CD14-positive monocyte (primary cell): ENCODE measurements at regions not wholly inside any gene's neighbourhood (a gene's known extent, or its start where the extent isn't known, plus 50 kb on each side); places are given as distances from the start of the nearest gene placed in this dataset.

Experiments used
- DNase-seq, 3 donors: peaks; one replicate each; pipeline ENCODE4 v3.0.0-alpha.2; 2011 to 2022
- H2AFZ ChIP-seq: 2 replicates; pipeline ENCODE4 v1.6.0; 2012; ENCODE audit warnings: mild to moderate bottlenecking, low read depth, low read length, inconsistent platforms; ENCODE audit not compliant: insufficient read depth, poor library complexity, severe bottlenecking
- H3K27ac ChIP-seq, 2 donors: 1 replicate in 1 of 2; 2 replicates in 1 of 2; pipeline ENCODE4 v1.5.1; 2012 to 2013; ENCODE audit warnings: low read length in 2 of 2, control low read depth in 1 of 2, inconsistent platforms in 1 of 2, low read depth in 1 of 2, mild to moderate bottlenecking in 1 of 2
- H3K27me3 ChIP-seq, 2 donors: one replicate each; pipeline versions ENCODE4 v1.6.0 to v1.6.1; 2011 to 2013; ENCODE audit warnings: low read length in 2 of 2; ENCODE audit not compliant: control insufficient read depth in 2 of 2, insufficient read depth in 2 of 2
- H3K36me3 ChIP-seq, 2 donors: replicated peaks in 1 of 2; 1 replicate in 1 of 2; 2 replicates in 1 of 2; pipeline versions ENCODE4 v1.5.1 to v1.6.1; 2012 to 2013; ENCODE audit warnings: low read length in 2 of 2, control low read depth in 1 of 2, inconsistent platforms in 1 of 2, mild to moderate bottlenecking in 1 of 2; ENCODE audit not compliant: insufficient read depth in 2 of 2, control insufficient read depth in 1 of 2
- H3K4me1 ChIP-seq, 2 donors: 1 replicate in 1 of 2; 2 replicates in 1 of 2; pipeline versions ENCODE4 v1.5.1 to v1.6.1; 2012 to 2013; ENCODE audit warnings: low read length in 2 of 2, control low read depth in 1 of 2, inconsistent platforms in 1 of 2, mild to moderate bottlenecking in 1 of 2, moderate library complexity in 1 of 2; ENCODE audit not compliant: insufficient read depth in 2 of 2, control insufficient read depth in 1 of 2
- H3K4me2 ChIP-seq: replicated peaks from 2 replicates; pipeline ENCODE3; 2012; ENCODE audit warnings: low read length, moderate library complexity, mild to moderate bottlenecking; ENCODE audit not compliant: poor library complexity, severe bottlenecking; ENCODE audit errors: extremely low read depth
- H3K4me3 ChIP-seq, 3 experiments: fragments of 200-600 bp in 1 of 3; sonication (generic) in 1 of 3; replicated peaks in 1 of 3; 1 replicate in 2 of 3; 2 replicates in 1 of 3; pipeline ENCODE4 v1.5.1; 2011 to 2013; ENCODE audit warnings: low read length in 3 of 3, mild to moderate bottlenecking in 3 of 3, control low read depth in 2 of 3, low read depth in 2 of 3, inconsistent platforms in 1 of 3, moderate library complexity in 1 of 3
- H3K79me2 ChIP-seq: 2 replicates; pipeline ENCODE4 v1.6.0; 2012; ENCODE audit warnings: mild to moderate bottlenecking, control low read depth, inconsistent platforms, low read length, moderate library complexity; ENCODE audit not compliant: insufficient read depth
- H3K9ac ChIP-seq: 2 replicates; pipeline ENCODE4 v1.6.0; 2017; ENCODE audit warnings: low read length, mild to moderate bottlenecking; ENCODE audit not compliant: insufficient read depth, poor library complexity, severe bottlenecking
- H3K9me3 ChIP-seq, 2 donors: replicated peaks in 1 of 2; 1 replicate in 1 of 2; 2 replicates in 1 of 2; pipeline versions ENCODE4 v1.5.1 to v1.6.1; 2012 to 2013; ENCODE audit warnings: low read length in 2 of 2, control low read depth in 1 of 2; ENCODE audit not compliant: control insufficient read depth in 1 of 2, insufficient read depth in 1 of 2
- H4K20me1 ChIP-seq: 2 replicates; pipeline ENCODE4 v1.6.0; 2012; ENCODE audit warnings: mild to moderate bottlenecking, low read length, control low read depth, moderate library complexity; ENCODE audit not compliant: insufficient read depth
- H3K27ac Mint-ChIP-seq, 7 donors: one replicate each; pipeline ENCODE4 v1.8.0; 2020; ENCODE audit warnings: mild to moderate bottlenecking in 7 of 7, mixed read lengths in 7 of 7, moderate library complexity in 6 of 7, inconsistent platforms in 2 of 7
- H3K27me3 Mint-ChIP-seq, 3 donors: one replicate each; pipeline ENCODE4 v1.8.0; 2021 to 2022; ENCODE audit warnings: low read depth in 3 of 3, mild to moderate bottlenecking in 3 of 3, mixed read lengths in 3 of 3, moderate library complexity in 3 of 3, inconsistent platforms in 1 of 3
- H3K36me3 Mint-ChIP-seq, 2 donors: one replicate each; pipeline ENCODE4 v1.8.0; 2020; ENCODE audit warnings: mixed read lengths in 2 of 2, inconsistent platforms in 1 of 2, mild to moderate bottlenecking in 1 of 2
- H3K4me1 Mint-ChIP-seq: one replicate; pipeline ENCODE4 v1.8.0; 2020; ENCODE audit warnings: mild to moderate bottlenecking, mixed read lengths
- H3K4me3 Mint-ChIP-seq, 2 donors: one replicate each; pipeline ENCODE4 v1.8.0; 2020; ENCODE audit warnings: mild to moderate bottlenecking in 2 of 2, mixed read lengths in 2 of 2, moderate library complexity in 1 of 2
- H3K9me3 Mint-ChIP-seq, 7 donors: one replicate each; pipeline ENCODE4 v1.8.0; 2020 to 2022; ENCODE audit warnings: mixed read lengths in 7 of 7, mild to moderate bottlenecking in 6 of 7, moderate library complexity in 6 of 7, inconsistent platforms in 2 of 7
- WGBS: methylation state at CpG from one replicate; pipeline ENCODE4 v1.1.5; 2013; ENCODE audit warnings: missing lambda C conversion rate; ENCODE audit not compliant: insufficient coverage; 5-methylcytosine and 5-hydroxymethylcytosine counted together
- intact Hi-C, 2 donors: fragments of 100-400 bp; cut with micrococcal nuclease; formaldehyde crosslinking; loops; one replicate each; pipeline versions ENCODE4 v1.15.0 to v1.15.1; 2023
- TF ChIP-seq, protein P1 (sequence below): fragments of 200-600 bp; IDR thresholded peaks from one replicate; pipeline ENCODE4 v1.8.0; 2022; ENCODE audit warnings: antibody characterized with exemption, mild to moderate bottlenecking

DNA sequence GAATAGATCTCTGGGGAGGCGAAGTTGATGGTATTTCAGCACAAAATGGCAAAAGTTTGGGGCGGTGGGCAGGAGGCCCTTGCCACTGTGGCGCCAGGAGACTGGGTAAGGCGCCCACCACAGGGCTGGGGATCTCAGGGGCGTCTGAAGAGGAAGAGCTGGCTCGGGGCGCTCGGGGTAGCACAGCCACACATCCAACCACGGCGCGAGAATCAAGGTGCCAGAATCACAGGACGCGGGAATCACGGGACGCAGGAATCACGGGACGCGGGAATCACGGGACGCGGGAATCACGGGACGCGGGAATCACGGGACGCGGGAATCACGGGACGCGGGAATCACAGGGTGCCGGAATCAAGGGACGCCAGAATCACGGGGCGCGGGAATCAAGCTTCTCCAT lies 174.4 kb downstream of the TMEM18 start:
- Histone ChIP-seq H3K4me2 (no peak overlapping the region), H3K4me1 (no peaks in the 10 kb centered on the region), H3K27ac (no peak overlapping the region), H3K9me3 (peaks cover 0 to 11% of the 10 kb centered on the region in 2 donors), H3K36me3 (no peaks in the 10 kb centered on the region), H2AFZ (no peak overlapping the region), H3K27me3 (no peaks in the 10 kb centered on the region), H3K79me2 (no peaks in the 10 kb centered on the region), H3K4me3 (no peak overlapping the region), H3K9ac (no peak overlapping the region), H4K20me1 (no peaks in the 10 kb centered on the region)
- no peak for DNase-seq
- H3K9me3 Mint-ChIP-seq: peaks cover 5 to 15% (median 9%) of the 10 kb centered on the region in 7 donors
- no peaks in the 10 kb centered on the region for H3K36me3 Mint-ChIP-seq
- H3K4me1 Mint-ChIP-seq: no peaks in the 10 kb centered on the region
- TF ChIP-seq, protein P1, sequence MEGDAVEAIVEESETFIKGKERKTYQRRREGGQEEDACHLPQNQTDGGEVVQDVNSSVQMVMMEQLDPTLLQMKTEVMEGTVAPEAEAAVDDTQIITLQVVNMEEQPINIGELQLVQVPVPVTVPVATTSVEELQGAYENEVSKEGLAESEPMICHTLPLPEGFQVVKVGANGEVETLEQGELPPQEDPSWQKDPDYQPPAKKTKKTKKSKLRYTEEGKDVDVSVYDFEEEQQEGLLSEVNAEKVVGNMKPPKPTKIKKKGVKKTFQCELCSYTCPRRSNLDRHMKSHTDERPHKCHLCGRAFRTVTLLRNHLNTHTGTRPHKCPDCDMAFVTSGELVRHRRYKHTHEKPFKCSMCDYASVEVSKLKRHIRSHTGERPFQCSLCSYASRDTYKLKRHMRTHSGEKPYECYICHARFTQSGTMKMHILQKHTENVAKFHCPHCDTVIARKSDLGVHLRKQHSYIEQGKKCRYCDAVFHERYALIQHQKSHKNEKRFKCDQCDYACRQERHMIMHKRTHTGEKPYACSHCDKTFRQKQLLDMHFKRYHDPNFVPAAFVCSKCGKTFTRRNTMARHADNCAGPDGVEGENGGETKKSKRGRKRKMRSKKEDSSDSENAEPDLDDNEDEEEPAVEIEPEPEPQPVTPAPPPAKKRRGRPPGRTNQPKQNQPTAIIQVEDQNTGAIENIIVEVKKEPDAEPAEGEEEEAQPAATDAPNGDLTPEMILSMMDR: no peak
- H3K27ac Mint-ChIP-seq: no peak overlapping the region
- WGBS: 97% methylated on average over 25 of the region's 35 CpGs
- no peaks in the 10 kb centered on the region for H3K27me3 Mint-ChIP-seq
- H3K4me3 Mint-ChIP-seq: no peak overlapping the region
- intact Hi-C loops: no loop called here

DNA sequence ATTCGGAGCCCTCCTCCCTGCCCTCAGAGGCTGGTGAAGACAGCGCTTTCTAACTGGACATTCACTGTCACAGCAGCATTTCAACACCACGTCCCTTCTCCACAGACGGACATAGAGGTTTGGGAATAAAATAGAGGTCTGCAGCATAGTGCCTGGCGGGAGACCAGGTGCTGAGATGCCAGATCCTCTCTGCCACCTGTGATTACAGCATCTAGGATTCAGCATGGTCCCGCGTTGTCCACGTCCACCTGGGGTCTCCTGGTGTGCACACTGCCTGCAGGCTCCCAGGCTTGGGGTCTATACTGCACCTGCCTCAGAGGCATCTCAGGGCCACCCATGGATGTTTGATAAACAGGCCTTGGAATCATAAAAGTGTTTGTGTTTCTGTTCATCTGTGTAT lies 175.5 kb downstream of the TMEM18 start:
- Mint-ChIP-seq H3K27me3 (no peaks in the 10 kb centered on the region), H3K27ac (peak overlapping the region in 1 of 7 donors; percentile 48), H3K9me3 (peaks cover 9 to 24% (median 14%) of the 10 kb centered on the region in 7 donors), H3K4me3 (no peak overlapping the region), H3K36me3 (no peaks in the 10 kb centered on the region), H3K4me1 (no peaks in the 10 kb centered on the region)
- H3K9me3 ChIP-seq: peaks cover 0 to 22% of the 10 kb centered on the region in 2 donors
- H3K9ac ChIP-seq: no peak overlapping the region
- no peak overlapping the region for H3K4me2 ChIP-seq
- no peaks in the 10 kb centered on the region for H3K36me3 ChIP-seq
- TF ChIP-seq, protein P1: no peak
- WGBS: 92% methylated on average over 4 of the region's 8 CpGs
- intact Hi-C loops: no loop called here
- no peaks in the 10 kb centered on the region for H4K20me1 ChIP-seq
- H3K27me3 ChIP-seq: no peaks in the 10 kb centered on the region
- no peak overlapping the region for H3K27ac ChIP-seq
- no peak overlapping the region for H3K4me3 ChIP-seq
- H3K79me2 ChIP-seq: no peaks in the 10 kb centered on the region
- no peaks in the 10 kb centered on the region for H3K4me1 ChIP-seq
- H2AFZ ChIP-seq: no peak overlapping the region
- DNase-seq: no peak
